Suppressor macrophage treated with lipopolysaccharide for 4 hours (primary cell): ENCODE measurements at regions not wholly inside any gene's neighbourhood (a gene's known extent, or its start where the extent isn't known, plus 50 kb on each side); places are given as distances from the start of the nearest gene placed in this dataset.
"Not testable (repeated sequence)": the region's sequence is repeated elsewhere in the genome, so short reads cannot be mapped to it uniquely, and the experiment has no call there.

Experiments
- DNase-seq: peaks from one replicate; pipeline ENCODE4 v3.0.0-alpha.2; 2020

GRCh38 chr6:85191656-85192055 lies 258.2 kb upstream of the NT5E start:
- no peak for DNase-seq

GRCh38 chr6:85186546-85187175 lies 263.2 kb upstream of the NT5E start:
- DNase-seq, result no peak

DNA sequence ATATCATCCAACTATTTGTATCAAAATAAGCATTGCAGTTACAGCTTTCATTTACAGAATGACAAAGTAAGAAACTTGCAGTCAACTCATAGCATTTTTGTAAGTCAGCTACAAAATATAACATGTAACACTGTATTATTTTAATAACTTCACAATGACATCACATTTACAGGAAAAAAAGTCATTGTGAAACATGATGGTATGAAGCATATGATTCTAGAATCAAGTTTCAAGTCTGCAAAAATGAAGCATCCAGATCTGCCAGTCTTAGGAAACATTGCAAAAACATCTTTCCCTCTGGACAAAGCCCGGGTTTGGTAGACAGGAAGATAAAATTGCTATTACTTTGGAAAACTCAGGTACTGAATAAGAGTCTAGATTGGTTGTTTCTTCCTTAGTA lies 263.9 kb upstream of the NT5E start:
- no peak for DNase-seq

DNA sequence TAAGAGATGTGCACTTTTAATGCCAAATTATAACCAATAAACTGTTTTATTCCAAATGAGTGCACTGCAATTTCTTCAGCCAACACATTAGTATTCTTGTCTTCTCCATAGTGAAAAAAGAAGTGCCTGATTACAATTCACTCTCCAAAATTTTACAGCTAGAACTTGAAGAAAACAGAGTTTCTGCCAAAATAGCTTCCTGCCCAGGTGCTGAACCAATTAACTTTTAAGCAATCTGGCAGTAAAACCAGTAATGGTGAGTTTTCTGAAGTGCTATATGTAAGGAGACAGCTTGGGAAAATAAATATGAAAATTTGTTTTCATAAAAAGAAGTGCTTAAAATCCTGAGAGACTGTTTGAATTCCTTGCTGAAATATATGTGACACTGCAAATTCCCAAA lies 266.0 kb upstream of the NT5E start:
- DNase-seq, result no peak

DNA sequence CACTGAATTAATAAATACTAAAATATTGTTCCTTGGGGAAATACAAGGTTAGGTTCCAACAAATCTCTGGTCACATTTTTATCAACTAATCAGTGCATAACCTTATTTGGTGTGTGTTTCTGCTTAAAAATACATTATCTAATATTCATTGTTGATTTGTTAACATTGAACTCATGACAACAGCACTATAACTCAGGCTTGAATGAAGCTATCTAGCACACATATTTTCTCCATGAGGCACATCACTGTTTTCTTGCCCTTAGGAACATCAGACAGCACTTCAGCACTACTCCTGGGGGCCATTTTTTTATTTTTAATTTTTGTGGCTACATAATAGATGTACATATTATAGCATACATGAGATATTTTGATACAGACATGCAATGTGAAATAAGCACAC lies 277.2 kb upstream of the NT5E start:
- no peak for DNase-seq

GRCh38 chr6:85172161-85172560 lies 277.7 kb upstream of the NT5E start:
- DNase-seq, result no peak

DNA sequence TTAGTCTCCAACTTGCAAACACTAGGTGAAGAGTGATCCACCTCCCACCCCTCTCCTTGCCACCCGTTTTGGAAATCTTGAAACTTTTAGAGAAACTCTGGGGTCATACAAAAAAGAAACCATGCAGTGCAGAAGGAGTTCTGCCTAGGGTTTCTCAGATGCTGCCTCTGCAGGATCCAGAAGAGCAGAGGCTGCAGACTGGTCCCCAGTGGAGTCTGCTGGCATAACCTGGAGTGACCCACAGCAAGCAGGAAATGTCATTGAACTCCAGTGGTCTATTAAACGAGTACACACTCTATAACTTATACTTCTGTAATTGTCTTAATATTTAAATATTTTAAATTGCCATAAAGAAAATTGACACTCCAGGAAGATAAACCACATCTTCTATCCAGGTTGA lies 280.7 kb upstream of the NT5E start:
- DNase-seq, result no peak

DNA sequence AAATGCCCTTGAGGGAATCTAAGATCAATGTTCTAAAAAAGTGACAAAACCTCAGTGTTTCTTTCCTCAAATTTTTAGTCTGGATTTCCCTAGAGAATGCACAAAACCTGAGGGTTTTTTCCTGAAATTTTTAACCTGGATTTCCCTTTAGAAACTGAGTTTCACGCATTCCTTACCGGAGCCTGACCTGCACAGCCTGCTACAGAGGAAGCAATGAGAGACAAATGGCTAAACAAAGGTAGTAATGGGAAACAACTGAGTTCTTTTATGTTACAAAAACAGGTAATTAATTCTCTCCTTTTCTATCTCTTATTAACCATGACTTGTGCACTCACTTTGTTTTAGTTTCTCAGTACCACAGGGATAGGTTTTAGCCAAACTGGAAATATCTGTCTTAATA lies 281.7 kb upstream of the NT5E start:
- no peak for DNase-seq

DNA sequence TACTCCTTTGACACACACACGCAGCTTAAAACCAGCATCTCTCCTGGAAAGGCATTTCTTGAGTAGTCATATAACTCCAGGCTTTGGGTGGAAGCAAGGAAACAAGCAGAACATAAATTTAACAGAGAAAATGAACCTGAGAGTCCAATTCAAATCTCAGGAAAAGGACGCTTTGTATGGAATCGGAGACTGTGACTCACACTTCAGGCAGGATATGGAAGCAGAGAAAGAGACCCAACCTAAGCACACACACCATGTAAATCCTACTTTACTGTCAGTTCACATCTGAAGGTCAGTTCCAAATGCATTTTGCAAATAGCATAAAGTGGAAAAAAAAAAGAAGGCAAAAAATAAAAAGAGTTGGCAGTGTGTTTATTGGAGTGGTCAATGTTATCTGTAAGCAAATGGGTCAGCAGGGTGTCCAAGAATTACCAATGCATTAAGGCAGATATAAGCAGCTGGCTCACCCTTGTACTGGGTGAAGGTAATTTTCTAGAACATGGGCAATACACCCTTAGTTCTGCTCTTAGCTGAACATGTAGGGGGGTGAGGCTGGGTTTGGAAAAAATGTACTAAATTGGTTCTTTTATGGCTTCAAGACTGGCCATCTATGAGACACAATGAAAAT lies 283.7 kb upstream of the NT5E start:
- DNase-seq, result no peak

GRCh38 chr6:85163156-85164080 lies 286.5 kb upstream of the NT5E start:
- no peak for DNase-seq

DNA sequence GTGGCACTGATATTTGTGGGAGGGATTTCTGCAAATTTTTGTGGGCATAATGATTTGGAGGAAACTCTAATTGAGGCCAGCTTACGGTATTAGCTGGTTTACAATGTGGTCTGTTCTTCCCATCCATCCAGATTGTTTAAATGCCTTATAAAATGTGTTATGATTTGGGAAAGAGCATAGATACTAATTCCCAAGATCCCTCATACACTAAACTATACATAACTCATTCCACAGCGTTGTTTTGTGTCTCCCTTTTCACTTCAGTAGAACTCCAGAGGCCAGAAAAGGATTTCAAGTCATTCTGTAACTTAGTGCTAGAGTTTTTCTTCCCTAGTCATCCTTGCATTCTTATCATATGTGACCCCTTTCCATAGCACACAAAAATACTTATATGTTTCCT lies 292.6 kb upstream of the NT5E start:
- DNase-seq, result no peak

DNA sequence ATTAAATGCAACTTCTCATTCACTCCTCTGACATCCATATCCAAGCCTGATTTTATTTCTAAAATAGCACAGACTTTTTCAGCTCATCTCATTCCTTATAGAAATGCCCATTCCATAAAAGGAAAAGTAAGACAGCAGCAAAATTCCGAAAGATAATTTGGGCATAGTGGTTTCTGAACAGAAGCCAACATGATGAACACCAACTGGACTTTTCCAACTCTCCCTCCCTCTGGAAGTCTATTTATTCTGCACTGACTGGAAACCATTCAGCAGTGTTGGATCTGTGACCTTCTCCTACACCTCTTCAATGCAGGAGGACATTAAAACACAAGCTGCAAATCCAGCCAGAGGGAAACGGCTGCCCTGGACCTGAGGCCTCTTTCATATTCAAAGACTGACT lies 306.2 kb upstream of the NT5E start:
- DNase-seq, result no peak

- DNase-seq, result no peak
Observed at GRCh38 chr6:85137865-85138264, 312.0 kb upstream of the NT5E start.

- no peak for DNase-seq
Observed at GRCh38 chr6:85136310-85136709, 313.6 kb upstream of the NT5E start.

GRCh38 chr6:85135376-85136094 lies 314.3 kb upstream of the NT5E start:
- no peak for DNase-seq

- no peak for DNase-seq
Observed at GRCh38 chr6:85134172-85134571, 315.7 kb upstream of the NT5E start.

DNA sequence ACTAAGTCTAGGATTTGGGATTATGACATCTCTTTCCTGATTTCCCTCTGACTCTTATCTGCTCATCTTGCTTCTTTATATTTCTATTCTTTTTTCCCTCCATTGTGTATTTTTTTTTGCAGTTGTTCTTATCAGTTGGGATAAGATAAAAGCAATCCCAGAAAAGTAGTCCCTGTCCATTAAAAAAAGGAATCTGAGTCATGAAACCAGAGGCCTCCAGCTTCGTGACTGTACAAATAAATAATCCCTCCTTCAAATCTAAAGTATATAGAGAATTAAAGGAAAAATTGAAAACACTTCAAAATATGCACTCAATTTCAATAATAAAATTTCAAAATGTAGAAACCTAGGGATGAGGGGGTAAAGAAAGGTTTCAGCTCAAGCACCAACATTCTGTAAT lies 317.8 kb upstream of the NT5E start:
- DNase-seq, result no peak

- no peak for DNase-seq
Observed at GRCh38 chr6:85130743-85131142, 319.1 kb upstream of the NT5E start.

DNA sequence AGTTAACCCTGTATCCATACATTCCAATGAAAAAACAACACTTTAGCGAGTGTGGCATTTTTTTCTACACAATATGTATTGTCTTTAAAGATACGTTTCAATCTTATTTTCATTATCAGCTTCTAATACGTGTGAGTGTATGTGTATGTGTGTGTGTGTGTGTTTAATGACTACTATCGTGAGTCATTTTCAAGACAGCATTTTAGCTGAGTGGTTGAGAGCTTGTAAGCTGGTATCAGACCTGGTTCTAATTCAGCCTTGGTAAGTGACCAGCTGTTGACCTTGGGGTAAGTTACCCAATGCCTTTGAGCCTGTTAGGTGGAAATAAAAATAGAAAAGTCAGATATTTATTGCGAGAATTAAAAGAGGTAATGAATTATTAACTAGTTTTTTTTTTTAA lies 320.0 kb upstream of the NT5E start:
- no peak for DNase-seq

DNA sequence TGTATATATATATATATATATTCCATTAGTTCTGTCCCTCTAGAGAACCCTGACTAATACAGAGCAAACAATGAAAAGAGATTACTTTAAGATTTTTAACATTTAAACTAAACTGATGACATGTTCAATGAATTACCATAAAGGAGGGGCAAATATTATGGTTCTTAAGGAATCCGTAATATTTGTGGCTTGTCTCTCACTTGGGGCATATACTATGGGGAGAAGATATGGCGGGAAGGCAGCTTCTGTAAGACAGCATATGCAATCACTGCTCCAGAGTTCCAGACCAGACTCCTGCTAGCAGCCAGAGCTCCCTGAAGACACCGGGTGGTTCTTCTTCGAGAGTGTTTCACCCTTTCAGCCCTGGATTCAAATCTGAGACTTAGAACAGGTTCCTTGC lies 321.1 kb upstream of the NT5E start:
- DNase-seq, result no peak

GRCh38 chr6:85128256-85128655 lies 321.6 kb upstream of the NT5E start:
- DNase-seq, result not testable (repeated sequence)

DNA sequence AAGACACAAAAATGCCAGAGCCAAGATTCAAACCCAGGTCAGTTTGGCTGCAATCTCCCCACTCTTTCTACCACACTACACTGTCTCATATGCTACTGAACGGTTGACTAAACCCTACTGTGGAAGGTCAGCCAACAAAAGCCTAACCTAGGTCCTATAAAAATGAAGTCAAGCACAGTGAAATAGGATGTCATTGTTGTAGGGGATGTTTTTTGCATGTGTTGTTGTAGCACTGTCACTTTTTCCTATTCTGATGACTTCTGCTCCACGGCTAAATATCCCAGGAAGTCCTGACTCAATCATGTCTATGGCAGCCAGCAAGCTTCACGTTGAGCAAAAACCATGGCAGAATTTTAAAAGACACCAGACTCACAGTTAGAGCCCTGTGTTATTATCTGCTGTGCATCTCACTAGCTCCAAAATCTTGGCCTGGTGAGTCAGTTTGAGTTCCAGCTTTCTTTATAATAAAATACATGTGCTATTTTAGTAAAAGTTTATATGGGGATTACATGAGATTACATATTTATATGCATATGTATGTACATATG lies 322.1 kb upstream of the NT5E start:
- no peak for DNase-seq

- DNase-seq, result no peak
Observed at GRCh38 chr6:85127168-85127498, 322.8 kb upstream of the NT5E start.
